ENCODE measurements at regions not wholly inside any gene's neighbourhood (a gene's known extent, or its start where the extent isn't known, plus 50 kb on each side); places are given as distances from the start of the nearest gene placed in this dataset.

DNA sequence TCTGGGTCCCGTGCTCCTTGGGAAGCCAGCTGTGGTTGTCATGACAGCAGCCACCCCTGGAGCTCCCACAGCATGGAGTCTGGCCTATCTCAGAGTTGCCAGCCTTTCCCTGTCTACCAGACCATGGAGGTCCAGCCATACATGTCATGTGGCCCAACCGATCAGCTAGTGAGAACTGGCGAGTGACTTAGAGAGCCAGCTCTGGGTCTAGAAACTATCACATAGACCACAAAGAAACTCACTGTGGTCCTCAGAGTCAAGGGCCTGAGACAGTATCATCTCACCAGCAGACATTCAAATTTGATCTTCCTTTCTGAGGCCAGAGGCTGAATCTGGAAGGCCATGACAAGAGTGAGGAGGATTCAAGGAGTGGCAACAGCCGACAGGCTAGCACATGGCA lies 223.3 kb upstream of the GPR26 start:
- TF ChIP-seq POLR2A (IDR thresholded peaks at IDR 0.05), result no peak
- TF ChIP-seq, protein P1, sequence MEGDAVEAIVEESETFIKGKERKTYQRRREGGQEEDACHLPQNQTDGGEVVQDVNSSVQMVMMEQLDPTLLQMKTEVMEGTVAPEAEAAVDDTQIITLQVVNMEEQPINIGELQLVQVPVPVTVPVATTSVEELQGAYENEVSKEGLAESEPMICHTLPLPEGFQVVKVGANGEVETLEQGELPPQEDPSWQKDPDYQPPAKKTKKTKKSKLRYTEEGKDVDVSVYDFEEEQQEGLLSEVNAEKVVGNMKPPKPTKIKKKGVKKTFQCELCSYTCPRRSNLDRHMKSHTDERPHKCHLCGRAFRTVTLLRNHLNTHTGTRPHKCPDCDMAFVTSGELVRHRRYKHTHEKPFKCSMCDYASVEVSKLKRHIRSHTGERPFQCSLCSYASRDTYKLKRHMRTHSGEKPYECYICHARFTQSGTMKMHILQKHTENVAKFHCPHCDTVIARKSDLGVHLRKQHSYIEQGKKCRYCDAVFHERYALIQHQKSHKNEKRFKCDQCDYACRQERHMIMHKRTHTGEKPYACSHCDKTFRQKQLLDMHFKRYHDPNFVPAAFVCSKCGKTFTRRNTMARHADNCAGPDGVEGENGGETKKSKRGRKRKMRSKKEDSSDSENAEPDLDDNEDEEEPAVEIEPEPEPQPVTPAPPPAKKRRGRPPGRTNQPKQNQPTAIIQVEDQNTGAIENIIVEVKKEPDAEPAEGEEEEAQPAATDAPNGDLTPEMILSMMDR (IDR thresholded peaks at IDR 0.05), result no peak

Data from esophagus squamous epithelium (tissue), 4 donors.